H9 (cell line): ENCODE measurements at regions not wholly inside any gene's neighbourhood (a gene's known extent, or its start where the extent isn't known, plus 50 kb on each side); places are given as distances from the start of the nearest gene placed in this dataset.

Experiments
- DNase-seq: peaks from one replicate; pipeline ENCODE4 v3.0.0-alpha.2; 2017
- H2AFZ ChIP-seq: one replicate; pipeline ENCODE4 v1.6.1; 2013; ENCODE audit warnings: mild to moderate bottlenecking, low read length, control low read depth, moderate library complexity
- H2AK5ac ChIP-seq: 2 replicates; pipeline ENCODE4 v1.6.1; 2013; ENCODE audit warnings: low read length, control low read depth, mixed read lengths; ENCODE audit not compliant: insufficient read length
- H2BK120ac ChIP-seq: one replicate; pipeline ENCODE4 v1.6.1; 2013; ENCODE audit warnings: low read depth, mild to moderate bottlenecking, low read length, control low read depth, inconsistent platforms; ENCODE audit not compliant: poor library complexity, severe bottlenecking
- H2BK12ac ChIP-seq: 2 replicates; pipeline ENCODE4 v1.6.1; 2013; ENCODE audit warnings: low read length, control low read depth, mixed read lengths, low read depth; ENCODE audit not compliant: insufficient read length
- H2BK15ac ChIP-seq: 2 replicates; pipeline ENCODE4 v1.6.1; 2013; ENCODE audit warnings: low read depth, low read length, control low read depth
- H2BK20ac ChIP-seq: one replicate; pipeline ENCODE4 v1.6.1; 2013; ENCODE audit warnings: low read depth, mild to moderate bottlenecking, low read length, control low read depth, inconsistent platforms; ENCODE audit not compliant: poor library complexity, severe bottlenecking
- H2BK5ac ChIP-seq: 2 replicates; pipeline ENCODE4 v1.6.1; 2013; ENCODE audit warnings: low read length, control low read depth, mixed read lengths; ENCODE audit not compliant: insufficient read length
- H3K14ac ChIP-seq: 2 replicates; pipeline ENCODE4 v1.6.1; 2013; ENCODE audit warnings: low read length, control low read depth; ENCODE audit not compliant: insufficient read depth
- H3K18ac ChIP-seq: 2 replicates; pipeline ENCODE4 v1.6.1; 2013; ENCODE audit warnings: low read depth, mild to moderate bottlenecking, mixed read lengths, low read length, control low read depth; ENCODE audit not compliant: insufficient read length
- H3K23ac ChIP-seq: 2 replicates; pipeline ENCODE4 v1.6.1; 2013; ENCODE audit warnings: low read length, control low read depth, mixed read lengths, low read depth; ENCODE audit not compliant: insufficient read length
- H3K23me2 ChIP-seq: 2 replicates; pipeline ENCODE4 v1.6.1; 2013; ENCODE audit warnings: low read depth, mild to moderate bottlenecking, mixed read lengths, low read length, control low read depth; ENCODE audit not compliant: insufficient read length, poor library complexity, severe bottlenecking
- H3K27ac ChIP-seq: 2 replicates; pipeline ENCODE4 v1.5.1; 2013; ENCODE audit warnings: low read length, control low read depth, mixed read lengths, low read depth; ENCODE audit not compliant: insufficient read length
- H3K27me3 ChIP-seq: 2 replicates; pipeline ENCODE4 v1.6.1; 2013; ENCODE audit warnings: low read length, control low read depth, inconsistent platforms; ENCODE audit not compliant: insufficient read depth
- H3K4ac ChIP-seq: 2 replicates; pipeline ENCODE4 v1.6.1; 2013; ENCODE audit warnings: low read depth, mild to moderate bottlenecking, control low read depth, inconsistent platforms, low read length, moderate library complexity
- H3K4me1 ChIP-seq: 2 replicates; pipeline ENCODE4 v1.6.1; 2013; ENCODE audit warnings: low read length, control low read depth, inconsistent platforms; ENCODE audit not compliant: insufficient read depth
- H3K4me2 ChIP-seq: 2 replicates; pipeline ENCODE4 v1.6.1; 2013; ENCODE audit warnings: low read length, control low read depth, mixed read lengths; ENCODE audit not compliant: insufficient read length, insufficient read depth
- H3K56ac ChIP-seq: 2 replicates; pipeline ENCODE4 v1.6.1; 2013; ENCODE audit warnings: low read depth, mild to moderate bottlenecking, mixed read lengths, low read length, control low read depth; ENCODE audit not compliant: insufficient read length
- H3K79me1 ChIP-seq: 2 replicates; pipeline ENCODE4 v1.6.1; 2013; ENCODE audit warnings: low read depth, mild to moderate bottlenecking, moderate library complexity, low read length, control low read depth, inconsistent platforms; ENCODE audit not compliant: insufficient read depth, poor library complexity, severe bottlenecking
- H3K79me2 ChIP-seq: 2 replicates; pipeline ENCODE4 v1.6.1; 2013; ENCODE audit warnings: low read length, control low read depth, inconsistent platforms; ENCODE audit not compliant: insufficient read depth
- H3K9ac ChIP-seq: 2 replicates; pipeline ENCODE4 v1.6.1; 2013; ENCODE audit warnings: low read length, control low read depth, mixed read lengths; ENCODE audit not compliant: insufficient read length; ENCODE audit errors: extremely low read depth
- H3K9me3 ChIP-seq: one replicate; pipeline ENCODE4 v1.6.1; 2013; ENCODE audit warnings: low read depth, low read length, inconsistent platforms; ENCODE audit not compliant: control insufficient read depth
- H3T11ph ChIP-seq: one replicate; pipeline ENCODE4 v1.6.1; 2013; ENCODE audit warnings: mild to moderate bottlenecking, low read length, control low read depth, inconsistent platforms
- H4K20me1 ChIP-seq: one replicate; pipeline ENCODE4 v1.6.1; 2013; ENCODE audit not compliant: control insufficient read depth, insufficient read length, insufficient read depth
- H4K5ac ChIP-seq: 2 replicates; pipeline ENCODE4 v1.6.1; 2013; ENCODE audit warnings: low read depth, mild to moderate bottlenecking, mixed read lengths, low read length, control low read depth; ENCODE audit not compliant: insufficient read length
- H4K8ac ChIP-seq: replicated peaks from 2 replicates; pipeline ENCODE4 v1.6.1; 2013; ENCODE audit warnings: low read length, control low read depth, mixed read lengths, low read depth; ENCODE audit not compliant: insufficient read length
- H4K91ac ChIP-seq: 2 replicates; pipeline ENCODE4 v1.6.1; 2013; ENCODE audit warnings: low read depth, mild to moderate bottlenecking, moderate library complexity, mixed read lengths, low read length, control low read depth; ENCODE audit not compliant: insufficient read length
- H3K27ac Mint-ChIP-seq, 3 experiments: 2 replicates in 2 of 3; 3 replicates in 1 of 3; pipeline ENCODE4 v1.8.0; 2020 to 2021; ENCODE audit warnings: mixed read lengths in 3 of 3, mild to moderate bottlenecking in 1 of 3, moderate library complexity in 1 of 3
- H3K27me3 Mint-ChIP-seq: 2 replicates; pipeline ENCODE4 v1.8.0; 2021; ENCODE audit warnings: low read depth, mild to moderate bottlenecking, moderate library complexity, mixed read lengths
- H3K36me3 Mint-ChIP-seq, 3 experiments: 2 replicates in 2 of 3; 3 replicates in 1 of 3; pipeline ENCODE4 v1.8.0; 2020 to 2021; ENCODE audit warnings: low read depth in 3 of 3, mixed read lengths in 3 of 3; ENCODE audit not compliant: insufficient read depth in 1 of 3
- H3K4me1 Mint-ChIP-seq, 2 experiments: 2 replicates each; pipeline ENCODE4 v1.8.0; 2020; ENCODE audit warnings: mixed read lengths in 2 of 2
- H3K4me3 Mint-ChIP-seq, 2 experiments: 2 replicates in 1 of 2; 3 replicates in 1 of 2; pipeline ENCODE4 v1.8.0; 2020 to 2021; ENCODE audit warnings: mild to moderate bottlenecking in 2 of 2, mixed read lengths in 2 of 2, moderate library complexity in 1 of 2
- H3K9me3 Mint-ChIP-seq, 2 experiments: 2 replicates in 1 of 2; 3 replicates in 1 of 2; pipeline ENCODE4 v1.8.0; 2020; ENCODE audit warnings: mild to moderate bottlenecking in 2 of 2, mixed read lengths in 2 of 2, moderate library complexity in 1 of 2
- WGBS: extraction: QIAGEN DNeasy Blood & Tissue Kit; methylation state at CpG from one replicate; pipeline ENCODE4 v1.1.7; 2013; ENCODE audit warnings: missing lambda C conversion rate, low lambda C conversion rate, mixed read lengths; ENCODE audit not compliant: insufficient read length; ENCODE audit errors: extremely low coverage; 5-methylcytosine and 5-hydroxymethylcytosine counted together
- TF ChIP-seq, protein P1 (sequence below): fragments of 200-600 bp; sonication (generic); conservative IDR thresholded peaks from 3 replicates; pipeline ENCODE4 v1.8.0; 2021; ENCODE audit warnings: antibody characterized with exemption, mild to moderate bottlenecking

- peak overlapping the region; percentile 25 for H3K27ac ChIP-seq
These were observed 257.9 kb downstream of the FGFR2 start for GRCh38 chr10:121340271-121340831.

More at GRCh38 chr10:121340271-121340831, 257.9 kb downstream of the FGFR2 start:
- H2BK12ac ChIP-seq, result no peak overlapping the region
- H4K91ac ChIP-seq, result no peak overlapping the region
- no peak overlapping the region for H2BK5ac ChIP-seq
- Mint-ChIP-seq H3K27me3 (no peaks in the 10 kb centered on the region), H3K4me1 (peaks cover 65 to 75% of the 10 kb centered on the region in 2 experiments), H3K4me3 (peak overlapping the region; percentile 45 to 50; a peak in 4 of 5 replicates), H3K27ac (peak overlapping the region; percentile 93 to 99 (median 96)), H3K36me3 (0 out of 7 replicates have a peak, but pooled peaks cover 0 to 3% (median 0%) of the 10 kb centered on the region in 3 experiments), H3K9me3 (no peaks in the 10 kb centered on the region)
- H3K9ac ChIP-seq, result no peak overlapping the region
- H2BK120ac ChIP-seq, result no peak overlapping the region
- H3K79me2 ChIP-seq, result no peaks in the 10 kb centered on the region
- H3K4me2 ChIP-seq, result peak overlapping the region; percentile 42
- no peak overlapping the region for H3T11ph ChIP-seq
- no peak overlapping the region for H3K4ac ChIP-seq
- H3K9me3 ChIP-seq, result no peaks in the 10 kb centered on the region
- H3K4me1 ChIP-seq, result peaks cover 8% of the 10 kb centered on the region; the same call in 1 of the 2 replicates
- H3K56ac ChIP-seq, result no peak overlapping the region
- no peak overlapping the region for H2BK15ac ChIP-seq
- TF ChIP-seq, protein P1, sequence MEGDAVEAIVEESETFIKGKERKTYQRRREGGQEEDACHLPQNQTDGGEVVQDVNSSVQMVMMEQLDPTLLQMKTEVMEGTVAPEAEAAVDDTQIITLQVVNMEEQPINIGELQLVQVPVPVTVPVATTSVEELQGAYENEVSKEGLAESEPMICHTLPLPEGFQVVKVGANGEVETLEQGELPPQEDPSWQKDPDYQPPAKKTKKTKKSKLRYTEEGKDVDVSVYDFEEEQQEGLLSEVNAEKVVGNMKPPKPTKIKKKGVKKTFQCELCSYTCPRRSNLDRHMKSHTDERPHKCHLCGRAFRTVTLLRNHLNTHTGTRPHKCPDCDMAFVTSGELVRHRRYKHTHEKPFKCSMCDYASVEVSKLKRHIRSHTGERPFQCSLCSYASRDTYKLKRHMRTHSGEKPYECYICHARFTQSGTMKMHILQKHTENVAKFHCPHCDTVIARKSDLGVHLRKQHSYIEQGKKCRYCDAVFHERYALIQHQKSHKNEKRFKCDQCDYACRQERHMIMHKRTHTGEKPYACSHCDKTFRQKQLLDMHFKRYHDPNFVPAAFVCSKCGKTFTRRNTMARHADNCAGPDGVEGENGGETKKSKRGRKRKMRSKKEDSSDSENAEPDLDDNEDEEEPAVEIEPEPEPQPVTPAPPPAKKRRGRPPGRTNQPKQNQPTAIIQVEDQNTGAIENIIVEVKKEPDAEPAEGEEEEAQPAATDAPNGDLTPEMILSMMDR, result no peak
- H3K18ac ChIP-seq, result peak overlapping the region; percentile 4
- peak; percentile 49 for DNase-seq
- no peak overlapping the region for H2BK20ac ChIP-seq
- H3K23me2 ChIP-seq, result no peaks in the 10 kb centered on the region
- H2AFZ ChIP-seq, result no peak overlapping the region
- H3K27me3 ChIP-seq, result no peaks in the 10 kb centered on the region
- H3K79me1 ChIP-seq, result no peaks in the 10 kb centered on the region
- no peak overlapping the region for H4K5ac ChIP-seq
- no peaks in the 10 kb centered on the region for H4K20me1 ChIP-seq
- no peak overlapping the region for H3K14ac ChIP-seq
- H2AK5ac ChIP-seq, result no peak overlapping the region
- no CpG with 5 or more reads among the region's 7 CpGs for WGBS
- no peak overlapping the region for H4K8ac ChIP-seq
- H3K23ac ChIP-seq, result no peak overlapping the region
